Osteoblast (primary cell): ENCODE measurements at regions not wholly inside any gene's neighbourhood (a gene's known extent, or its start where the extent isn't known, plus 50 kb on each side); places are given as distances from the start of the nearest gene placed in this dataset. TPM values are rescaled to one million over a fixed set of nuclear protein-coding genes. Genes with fewer than 3 reads are reported as not detected.
"Not testable (repeated sequence)": the region's sequence is repeated elsewhere in the genome, so short reads cannot be mapped to it uniquely, and the experiment has no call there.

Source experiments
- DNase-seq: peaks from one replicate; pipeline ENCODE4 v3.0.0; 2011; ENCODE audit warnings: low spot score, mixed read lengths; ENCODE audit not compliant: insufficient read length; ENCODE audit errors: missing footprints
- H2AFZ ChIP-seq: 2 replicates; pipeline ENCODE4 v1.6.0; 2011; ENCODE audit warnings: mild to moderate bottlenecking, low read length
- H3K27ac ChIP-seq: 2 replicates; pipeline ENCODE4 v1.5.1; 2011; ENCODE audit warnings: mild to moderate bottlenecking, low read depth, low read length, moderate library complexity
- H3K27me3 ChIP-seq: 2 replicates; pipeline ENCODE4 v1.6.0; 2012; ENCODE audit warnings: mild to moderate bottlenecking, control low read depth, inconsistent platforms, low read length, moderate library complexity; ENCODE audit not compliant: insufficient read depth
- H3K36me3 ChIP-seq: 2 replicates; pipeline ENCODE4 v1.5.1; 2011; ENCODE audit warnings: mild to moderate bottlenecking, low read length, control low read depth, moderate library complexity; ENCODE audit not compliant: insufficient read depth
- H3K4me1 ChIP-seq: 2 replicates; pipeline ENCODE4 v1.5.1; 2011; ENCODE audit warnings: mild to moderate bottlenecking, low read length, control low read depth, moderate library complexity; ENCODE audit not compliant: insufficient read depth
- H3K4me2 ChIP-seq: 2 replicates; pipeline ENCODE4 v1.6.0; 2011; ENCODE audit warnings: mild to moderate bottlenecking, low read length; ENCODE audit not compliant: insufficient read depth
- H3K4me3 ChIP-seq: fragments of 200-600 bp; sonication (generic); 3 replicates; pipeline ENCODE4 v1.5.1; 2012; ENCODE audit warnings: mild to moderate bottlenecking, low read length, inconsistent platforms; ENCODE audit not compliant: insufficient read depth
- H3K79me2 ChIP-seq: 2 replicates; pipeline ENCODE4 v1.6.0; 2012; ENCODE audit warnings: mild to moderate bottlenecking, low read length, control low read depth, inconsistent platforms; ENCODE audit not compliant: insufficient read depth
- H3K9me3 ChIP-seq: 2 replicates; pipeline ENCODE4 v1.5.1; 2011; ENCODE audit warnings: low read depth, low read length, control low read depth
- H4K20me1 ChIP-seq: 2 replicates; pipeline ENCODE4 v1.6.0; 2012; ENCODE audit warnings: mild to moderate bottlenecking, low read length, control low read depth; ENCODE audit not compliant: insufficient read depth
- small RNA-seq: library from RNA; depleted of rRNA; stranded (forward); fragments of <200 nt; gene quantifications from one replicate; pipeline ENCODE3, GENCODE V24; 2012
- TF ChIP-seq, protein P1 (sequence below): IDR thresholded peaks from 2 replicates; pipeline ENCODE4 v1.5.1; 2011; ENCODE audit warnings: mild to moderate bottlenecking, low read depth, low read length, moderate library complexity; ENCODE audit errors: extremely low read depth

DNA sequence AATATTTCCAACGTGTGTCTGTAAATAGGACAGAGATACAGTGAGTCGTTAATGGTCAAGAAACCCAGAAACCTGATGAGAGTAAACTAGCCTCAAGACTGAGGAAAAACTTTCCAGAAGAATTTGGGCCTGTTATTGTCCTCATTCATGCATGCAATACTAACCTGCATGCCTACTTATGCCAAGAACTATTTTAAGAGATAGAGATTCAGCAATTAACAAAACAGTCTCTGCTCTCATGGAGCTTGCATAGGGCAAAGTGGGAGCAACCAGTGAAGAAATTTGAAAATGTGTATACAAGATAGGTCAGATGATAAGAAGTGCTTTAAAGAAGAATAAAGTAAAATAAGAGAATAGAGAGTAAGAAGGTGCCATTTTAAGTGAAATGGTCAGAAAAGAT lies 66.1 kb upstream of the FRG1 start:
- no peak overlapping the region for H3K4me2 ChIP-seq
- H4K20me1 ChIP-seq: no peaks in the 10 kb centered on the region
- H3K4me3 ChIP-seq: no peak overlapping the region
- H3K36me3 ChIP-seq: no peaks in the 10 kb centered on the region
- no peak overlapping the region for H2AFZ ChIP-seq
- H3K79me2 ChIP-seq: no peaks in the 10 kb centered on the region
- TF ChIP-seq, protein P1, sequence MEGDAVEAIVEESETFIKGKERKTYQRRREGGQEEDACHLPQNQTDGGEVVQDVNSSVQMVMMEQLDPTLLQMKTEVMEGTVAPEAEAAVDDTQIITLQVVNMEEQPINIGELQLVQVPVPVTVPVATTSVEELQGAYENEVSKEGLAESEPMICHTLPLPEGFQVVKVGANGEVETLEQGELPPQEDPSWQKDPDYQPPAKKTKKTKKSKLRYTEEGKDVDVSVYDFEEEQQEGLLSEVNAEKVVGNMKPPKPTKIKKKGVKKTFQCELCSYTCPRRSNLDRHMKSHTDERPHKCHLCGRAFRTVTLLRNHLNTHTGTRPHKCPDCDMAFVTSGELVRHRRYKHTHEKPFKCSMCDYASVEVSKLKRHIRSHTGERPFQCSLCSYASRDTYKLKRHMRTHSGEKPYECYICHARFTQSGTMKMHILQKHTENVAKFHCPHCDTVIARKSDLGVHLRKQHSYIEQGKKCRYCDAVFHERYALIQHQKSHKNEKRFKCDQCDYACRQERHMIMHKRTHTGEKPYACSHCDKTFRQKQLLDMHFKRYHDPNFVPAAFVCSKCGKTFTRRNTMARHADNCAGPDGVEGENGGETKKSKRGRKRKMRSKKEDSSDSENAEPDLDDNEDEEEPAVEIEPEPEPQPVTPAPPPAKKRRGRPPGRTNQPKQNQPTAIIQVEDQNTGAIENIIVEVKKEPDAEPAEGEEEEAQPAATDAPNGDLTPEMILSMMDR: no peak
- no peaks in the 10 kb centered on the region for H3K4me1 ChIP-seq
- peaks cover 3% of the 10 kb centered on the region for H3K9me3 ChIP-seq
- H3K27me3 ChIP-seq: no peaks in the 10 kb centered on the region
- no peak overlapping the region for H3K27ac ChIP-seq
- DNase-seq: no peak

DNA sequence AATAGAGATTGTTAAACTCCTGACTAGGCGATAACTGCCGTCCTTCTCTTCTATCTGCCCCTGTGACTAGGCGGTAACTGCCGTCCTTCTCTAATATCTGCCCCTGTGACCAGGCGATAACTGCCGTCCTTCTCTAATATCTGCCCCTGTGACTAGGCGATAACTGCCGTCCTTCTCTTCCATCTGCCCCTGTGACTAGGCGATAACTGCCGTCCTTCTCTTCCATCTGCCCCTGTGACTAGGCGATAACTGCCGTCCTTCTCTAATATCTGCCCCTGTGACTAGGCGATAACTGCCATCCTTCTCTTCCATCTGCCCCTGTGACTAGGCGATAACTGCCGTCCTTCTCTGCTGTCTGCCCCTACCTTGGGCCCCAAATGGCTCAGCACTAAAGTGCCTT lies 59.5 kb upstream of the FRG1 start:
- DNase-seq, H2AFZ ChIP-seq: not testable (repeated sequence)

DNA sequence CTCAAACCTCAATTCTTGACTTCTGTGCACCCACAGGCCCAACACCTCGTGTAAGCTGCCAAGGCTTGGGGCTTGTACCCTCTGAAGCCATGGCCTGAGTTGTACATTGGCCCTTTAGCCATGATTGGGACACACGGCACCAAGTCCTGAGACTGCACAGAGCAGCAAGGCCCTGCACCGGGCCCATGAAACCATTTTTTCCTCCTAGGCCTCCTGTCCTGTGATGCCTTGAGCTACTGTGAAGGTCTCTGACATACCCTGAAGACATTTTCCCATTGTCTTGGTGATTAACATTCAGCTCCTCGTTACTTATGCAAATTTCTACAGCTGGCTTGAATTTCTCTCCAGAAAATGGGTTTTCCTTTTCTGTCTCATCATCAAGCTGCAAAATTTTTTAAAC lies 52.3 kb upstream of the FRG1 start:
- H3K9me3 ChIP-seq, H3K4me3 ChIP-seq, H3K27ac ChIP-seq, H2AFZ ChIP-seq, H3K4me2 ChIP-seq, DNase-seq, H3K36me3 ChIP-seq, H3K27me3 ChIP-seq, H3K79me2 ChIP-seq, H3K4me1 ChIP-seq, H4K20me1 ChIP-seq: not testable (repeated sequence)

More for the DNA sequence above, 59.5 kb upstream of the FRG1 start:
- not testable (repeated sequence) for H3K4me2 ChIP-seq, H3K27me3 ChIP-seq, H3K4me3 ChIP-seq, H4K20me1 ChIP-seq, H3K9me3 ChIP-seq, H3K4me1 ChIP-seq, H3K79me2 ChIP-seq, H3K27ac ChIP-seq, H3K36me3 ChIP-seq

Small RNAs in the stretch of these regions (small RNA-seq; reads per million reads assigned to genes)
- gene RNU1-51P (not detected), gene RNU7-192P (not detected)
